Muscle layer of colon (tissue), 2 donors: ENCODE measurements at regions not wholly inside any gene's neighbourhood (a gene's known extent, or its start where the extent isn't known, plus 50 kb on each side); places are given as distances from the start of the nearest gene placed in this dataset.

Experiments used
- H3K27ac ChIP-seq: one replicate; pipeline ENCODE4 v1.7.0; 2013; ENCODE audit warnings: low read depth, mild to moderate bottlenecking, low read length, moderate library complexity
- H3K27me3 ChIP-seq, 2 donors: one replicate each; pipeline ENCODE4 v1.7.0; 2013; ENCODE audit warnings: low read length in 2 of 2, mild to moderate bottlenecking in 2 of 2; ENCODE audit not compliant: insufficient read depth in 2 of 2, control insufficient read depth in 1 of 2
- H3K36me3 ChIP-seq: one replicate; pipeline ENCODE4 v1.7.0; 2013; ENCODE audit warnings: mild to moderate bottlenecking, low read length; ENCODE audit not compliant: insufficient read depth
- H3K4me1 ChIP-seq: one replicate; pipeline ENCODE4 v1.7.0; 2013; ENCODE audit warnings: mild to moderate bottlenecking, low read length; ENCODE audit not compliant: insufficient read depth
- H3K4me3 ChIP-seq, 2 donors: one replicate each; pipeline ENCODE4 v1.7.0; 2013; ENCODE audit warnings: low read length in 2 of 2, low read depth in 1 of 2, mild to moderate bottlenecking in 1 of 2, moderate library complexity in 1 of 2
- H3K9ac ChIP-seq: one replicate; pipeline ENCODE4 v1.7.0; 2013; ENCODE audit warnings: low read length
- H3K9me3 ChIP-seq: one replicate; pipeline ENCODE4 v1.7.0; 2013; ENCODE audit warnings: mild to moderate bottlenecking, low read length
- donor health status: abdominal sarcoma.
- donor health status: Adenocarcinoma of cecum.

- H3K4me3 ChIP-seq, result no peak overlapping the region
- H3K9me3 ChIP-seq, result no peaks in the 10 kb centered on the region
- peaks cover 6% of the 10 kb centered on the region for H3K4me1 ChIP-seq
- H3K36me3 ChIP-seq, result no peaks in the 10 kb centered on the region
- H3K27ac ChIP-seq, result no peak overlapping the region
- no peak overlapping the region for H3K9ac ChIP-seq
- no peaks in the 10 kb centered on the region for H3K27me3 ChIP-seq
Observed at GRCh38 chr1:55916481-55916880, 662.9 kb downstream of the PLPP3 start.

GRCh38 chr1:55913565-55913964 is 665.8 kb downstream of the PLPP3 start:
- Histone ChIP-seq H3K36me3 (no peaks in the 10 kb centered on the region), H3K4me3 (no peak overlapping the region), H3K9ac (no peak overlapping the region), H3K27ac (no peak overlapping the region), H3K9me3 (no peaks in the 10 kb centered on the region), H3K4me1 (peaks cover 6% of the 10 kb centered on the region), H3K27me3 (no peaks in the 10 kb centered on the region)

- Histone ChIP-seq H3K9ac (no peak overlapping the region), H3K27me3 (no peaks in the 10 kb centered on the region), H3K36me3 (no peaks in the 10 kb centered on the region), H3K4me1 (peaks cover 6% of the 10 kb centered on the region), H3K27ac (no peak overlapping the region), H3K4me3 (no peak overlapping the region), H3K9me3 (no peaks in the 10 kb centered on the region)
Observed at GRCh38 chr1:55912438-55912837, 666.9 kb downstream of the PLPP3 start.

DNA sequence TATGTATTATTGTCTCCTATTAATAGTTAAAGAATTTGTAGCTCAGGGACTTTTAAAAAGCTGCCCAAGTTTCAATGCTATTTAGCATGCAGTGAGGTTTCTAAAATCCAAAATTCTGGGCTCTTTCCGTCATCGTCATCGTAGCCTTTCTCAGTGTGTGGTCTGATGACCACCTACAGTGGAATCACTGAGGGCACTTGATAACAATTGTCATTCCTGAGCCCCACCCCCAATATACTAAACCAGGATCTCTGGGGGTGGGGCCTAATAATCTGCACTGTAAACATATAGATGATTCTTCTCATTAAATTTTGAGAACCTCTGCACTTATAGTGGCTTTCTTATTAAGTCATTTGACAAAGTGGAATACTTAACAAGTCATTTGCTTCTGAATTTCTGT is 674.8 kb downstream of the PLPP3 start:
- no peak overlapping the region for H3K27ac ChIP-seq
- H3K36me3 ChIP-seq, result no peaks in the 10 kb centered on the region
- no peaks in the 10 kb centered on the region for H3K4me1 ChIP-seq
- H3K27me3 ChIP-seq, result no peaks in the 10 kb centered on the region
- H3K9me3 ChIP-seq, result no peaks in the 10 kb centered on the region
- H3K4me3 ChIP-seq, result no peak overlapping the region
- H3K9ac ChIP-seq, result no peak overlapping the region

GRCh38 chr1:55898181-55898580 is 681.2 kb downstream of the PLPP3 start:
- no peak overlapping the region for H3K9ac ChIP-seq
- H3K9me3 ChIP-seq, result no peaks in the 10 kb centered on the region
- no peaks in the 10 kb centered on the region for H3K4me1 ChIP-seq
- H3K36me3 ChIP-seq, result no peaks in the 10 kb centered on the region
- no peak overlapping the region for H3K27ac ChIP-seq
- no peak overlapping the region for H3K4me3 ChIP-seq
- no peaks in the 10 kb centered on the region for H3K27me3 ChIP-seq

DNA sequence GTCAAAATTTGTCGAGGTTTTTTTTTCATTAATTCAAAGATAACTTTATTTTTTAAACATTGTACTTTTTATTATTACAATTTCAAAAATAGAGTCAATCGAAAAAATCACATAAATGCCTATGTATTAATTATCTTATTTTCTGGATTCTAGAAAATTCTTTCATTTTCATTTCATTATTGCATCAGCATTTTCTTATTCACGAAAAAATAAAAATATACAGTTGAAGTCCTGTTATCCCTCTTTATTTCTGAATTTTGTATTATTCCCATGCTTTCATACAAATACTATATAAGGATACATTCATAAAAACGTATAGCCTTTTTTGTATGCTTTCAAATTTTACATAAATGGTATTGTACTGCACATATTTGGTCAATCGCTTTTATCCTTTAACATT is 681.0 kb upstream of the USP24 start:
- Histone ChIP-seq H3K4me1 (no peaks in the 10 kb centered on the region), H3K4me3 (no peak overlapping the region), H3K9ac (no peak overlapping the region), H3K27ac (no peak overlapping the region), H3K9me3 (peaks cover 7% of the 10 kb centered on the region), H3K27me3 (no peaks in the 10 kb centered on the region), H3K36me3 (no peaks in the 10 kb centered on the region)

GRCh38 chr1:55894521-55894920 is 679.4 kb upstream of the USP24 start:
- no peaks in the 10 kb centered on the region for H3K27me3 ChIP-seq
- no peak overlapping the region for H3K9ac ChIP-seq
- no peak overlapping the region for H3K27ac ChIP-seq
- no peak overlapping the region for H3K4me3 ChIP-seq
- peaks cover 7% of the 10 kb centered on the region for H3K9me3 ChIP-seq
- H3K36me3 ChIP-seq, result no peaks in the 10 kb centered on the region
- no peaks in the 10 kb centered on the region for H3K4me1 ChIP-seq

- Histone ChIP-seq H3K4me1 (no peaks in the 10 kb centered on the region), H3K4me3 (no peak overlapping the region), H3K27ac (no peak overlapping the region), H3K36me3 (no peaks in the 10 kb centered on the region), H3K9me3 (peaks cover 7% of the 10 kb centered on the region), H3K27me3 (no peaks in the 10 kb centered on the region), H3K9ac (no peak overlapping the region)
Observed at GRCh38 chr1:55893155-55893554, 678.0 kb upstream of the USP24 start.

- Histone ChIP-seq H3K9ac (no peak overlapping the region), H3K27ac (no peak overlapping the region), H3K36me3 (no peaks in the 10 kb centered on the region), H3K9me3 (peaks cover 7% of the 10 kb centered on the region), H3K4me3 (no peak overlapping the region), H3K27me3 (no peaks in the 10 kb centered on the region), H3K4me1 (no peaks in the 10 kb centered on the region)
Observed at GRCh38 chr1:55888685-55889317, 673.6 kb upstream of the USP24 start.

GRCh38 chr1:55886856-55887712 is 671.9 kb upstream of the USP24 start:
- no peaks in the 10 kb centered on the region for H3K4me1 ChIP-seq
- no peak overlapping the region for H3K27ac ChIP-seq
- peaks cover under 1% of the 10 kb centered on the region for H3K9me3 ChIP-seq
- no peaks in the 10 kb centered on the region for H3K36me3 ChIP-seq
- no peaks in the 10 kb centered on the region for H3K27me3 ChIP-seq
- no peak overlapping the region for H3K9ac ChIP-seq
- H3K4me3 ChIP-seq, result no peak overlapping the region

- Histone ChIP-seq H3K27ac (no peak overlapping the region), H3K9ac (no peak overlapping the region), H3K4me3 (no peak overlapping the region), H3K36me3 (no peaks in the 10 kb centered on the region), H3K4me1 (no peaks in the 10 kb centered on the region), H3K27me3 (no peaks in the 10 kb centered on the region), H3K9me3 (no peaks in the 10 kb centered on the region)
Observed at GRCh38 chr1:55885619-55886018, 670.5 kb upstream of the USP24 start.

- no peaks in the 10 kb centered on the region for H3K27me3 ChIP-seq
- H3K9ac ChIP-seq, result no peak overlapping the region
- no peak overlapping the region for H3K4me3 ChIP-seq
- no peaks in the 10 kb centered on the region for H3K4me1 ChIP-seq
- H3K9me3 ChIP-seq, result no peaks in the 10 kb centered on the region
- H3K36me3 ChIP-seq, result no peaks in the 10 kb centered on the region
- H3K27ac ChIP-seq, result no peak overlapping the region
Observed at GRCh38 chr1:55882931-55883330, 667.8 kb upstream of the USP24 start.
